GM12865 (cell line): ENCODE measurements at regions not wholly inside any gene's neighbourhood (a gene's known extent, or its start where the extent isn't known, plus 50 kb on each side); places are given as distances from the start of the nearest gene placed in this dataset.
"Not testable (repeated sequence)": the region's sequence is repeated elsewhere in the genome, so short reads cannot be mapped to it uniquely, and the experiment has no call there.

Source experiments
- DNase-seq: peaks from one replicate; pipeline ENCODE4 v3.0.0; 2010; ENCODE audit warnings: low read depth
- H3K4me3 ChIP-seq: 2 replicates; pipeline ENCODE4 v1.5.1; 2011; ENCODE audit warnings: mild to moderate bottlenecking, low read depth, low read length, control low read depth
- CTCF ChIP-seq: IDR thresholded peaks from 2 replicates; pipeline ENCODE4 v1.5.1; 2011; ENCODE audit warnings: low read length, control low read depth, low read depth, inconsistent platforms; ENCODE audit not compliant: insufficient read depth; ENCODE audit errors: missing control alignments

- DNase-seq = no peak
- H3K4me3 ChIP-seq = no peak overlapping the region
- TF ChIP-seq CTCF = no peak
Observed at GRCh38 chr5:117357886-117358285, 783.3 kb upstream of the SEMA6A start.

- TF ChIP-seq CTCF = no peak
- no peak for DNase-seq
- H3K4me3 ChIP-seq = no peak overlapping the region
Observed at GRCh38 chr5:117347280-117347679, 772.7 kb upstream of the SEMA6A start.

- not testable (repeated sequence) for H3K4me3 ChIP-seq, DNase-seq
Observed at GRCh38 chr5:117343726-117344125, 769.1 kb upstream of the SEMA6A start.

- no peak for DNase-seq
- no peak for TF ChIP-seq CTCF
- no peak overlapping the region for H3K4me3 ChIP-seq
Observed at GRCh38 chr5:117337064-117337749, 762.6 kb upstream of the SEMA6A start.

- H3K4me3 ChIP-seq = no peak overlapping the region
- no peak for DNase-seq
- TF ChIP-seq CTCF = no peak
Observed at GRCh38 chr5:117336208-117336607, 761.6 kb upstream of the SEMA6A start.

- TF ChIP-seq CTCF = no peak
- no peak overlapping the region for H3K4me3 ChIP-seq
- DNase-seq = no peak
Observed at GRCh38 chr5:117333011-117333410, 758.4 kb upstream of the SEMA6A start.

- TF ChIP-seq CTCF = no peak
- no peak for DNase-seq
- H3K4me3 ChIP-seq = no peak overlapping the region
Observed at GRCh38 chr5:117332341-117332740, 757.7 kb upstream of the SEMA6A start.
